Stimulated activated CD4-positive, alpha-beta T cell treated with anti-CD3 and anti-CD28 coated beads, Interleukin-1b, Interleukin-23, amount 100 ng/mL, for 48 hours (primary cell): ENCODE measurements at regions not wholly inside any gene's neighbourhood (a gene's known extent, or its start where the extent isn't known, plus 50 kb on each side); places are given as distances from the start of the nearest gene placed in this dataset.
"Not testable (repeated sequence)": the region's sequence is repeated elsewhere in the genome, so short reads cannot be mapped to it uniquely, and the experiment has no call there.

Experiments used
- DNase-seq: peaks from one replicate; pipeline ENCODE4 v3.0.0-alpha.2; 2020

DNA sequence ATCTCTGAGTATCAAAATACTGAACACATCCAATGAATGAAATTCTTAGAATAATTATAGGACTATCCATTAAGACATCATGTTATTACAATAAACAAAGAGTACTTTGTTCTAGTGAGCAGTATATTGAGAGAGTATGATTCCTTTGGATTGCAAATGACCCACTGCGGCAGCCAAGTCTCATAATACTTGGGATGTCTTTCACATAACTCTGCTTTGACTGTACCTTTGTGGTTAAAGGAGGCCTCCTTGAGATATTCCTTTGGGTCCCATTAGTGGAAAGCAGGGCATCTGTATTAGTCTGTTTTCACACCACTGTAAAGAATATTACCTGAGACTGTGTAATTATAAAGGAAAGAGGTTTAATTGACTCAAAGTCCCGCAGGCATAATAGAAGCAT is 593.8 kb downstream of the TRHDE start:
- DNase-seq = no peak

- DNase-seq = no peak
Observed at GRCh38 chr12:72869024-72869423, 596.9 kb downstream of the TRHDE start.

DNA sequence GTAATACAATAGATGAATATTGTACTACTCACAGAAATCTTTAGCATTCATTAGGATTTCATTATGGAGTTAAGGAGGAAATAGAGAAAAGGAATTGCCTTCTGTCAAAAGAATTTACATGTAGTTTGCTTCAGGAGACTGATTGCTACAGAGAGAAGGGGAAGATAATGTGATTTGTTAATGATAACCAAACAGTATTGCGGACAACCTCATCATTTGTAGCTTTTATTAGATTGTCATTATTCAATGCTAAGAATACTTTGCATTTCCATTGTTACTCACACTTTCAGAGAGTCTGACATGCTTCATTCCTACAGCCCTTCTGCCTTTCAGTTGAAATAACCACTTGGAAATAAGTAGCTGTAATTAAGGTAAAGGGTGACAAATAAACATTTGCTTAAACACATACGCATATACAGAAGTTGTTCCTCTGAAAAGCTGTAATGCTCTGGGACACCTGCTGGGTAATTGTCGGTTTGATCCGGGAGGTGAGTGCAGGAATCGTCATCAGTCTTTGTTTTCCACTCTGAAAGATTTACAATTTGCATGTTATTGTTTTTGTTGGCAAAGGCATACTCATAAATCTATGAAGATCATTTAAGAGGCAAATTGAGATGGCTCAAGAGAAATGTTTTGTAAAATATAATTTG is 600.2 kb downstream of the TRHDE start:
- no peak for DNase-seq

DNA sequence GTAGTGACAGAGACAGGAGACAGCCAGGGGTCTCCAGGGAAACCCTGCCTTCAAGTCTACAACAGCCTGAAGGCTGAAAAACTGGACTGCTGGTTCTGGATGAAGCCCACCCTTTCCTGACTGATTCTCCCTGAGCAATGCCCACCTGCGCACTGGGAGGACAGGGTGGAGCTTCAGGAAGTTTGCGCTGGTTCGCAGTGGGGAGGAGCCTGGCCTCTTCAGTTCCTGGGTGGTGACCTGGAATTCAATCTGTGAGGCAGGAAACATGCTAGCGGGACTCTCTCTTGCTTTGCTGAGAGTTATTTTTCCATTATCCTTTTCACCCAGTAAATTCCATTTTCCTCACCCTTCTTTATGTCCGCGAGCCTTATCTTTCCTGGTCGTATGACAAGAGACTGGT is 600.8 kb downstream of the TRHDE start:
- no peak for DNase-seq

DNA sequence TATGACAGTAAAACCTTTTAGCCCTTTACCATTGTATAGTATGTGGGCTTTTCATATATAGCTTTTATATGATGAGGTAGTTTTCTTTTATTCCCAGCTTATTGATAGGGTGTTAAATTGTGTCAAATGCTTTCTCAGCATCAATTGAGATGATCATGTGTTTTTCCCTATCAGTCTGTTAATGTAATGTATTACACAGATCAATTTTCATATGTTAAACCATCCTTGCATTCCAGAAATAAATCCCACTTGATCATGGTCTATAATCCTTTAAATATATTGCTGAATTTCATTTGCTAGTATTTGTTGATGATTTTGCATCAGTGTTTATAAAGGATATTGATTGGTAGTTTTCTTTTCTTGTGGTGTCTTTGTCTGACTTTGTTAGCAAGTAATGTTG is 603.9 kb downstream of the TRHDE start:
- no peak for DNase-seq

DNA sequence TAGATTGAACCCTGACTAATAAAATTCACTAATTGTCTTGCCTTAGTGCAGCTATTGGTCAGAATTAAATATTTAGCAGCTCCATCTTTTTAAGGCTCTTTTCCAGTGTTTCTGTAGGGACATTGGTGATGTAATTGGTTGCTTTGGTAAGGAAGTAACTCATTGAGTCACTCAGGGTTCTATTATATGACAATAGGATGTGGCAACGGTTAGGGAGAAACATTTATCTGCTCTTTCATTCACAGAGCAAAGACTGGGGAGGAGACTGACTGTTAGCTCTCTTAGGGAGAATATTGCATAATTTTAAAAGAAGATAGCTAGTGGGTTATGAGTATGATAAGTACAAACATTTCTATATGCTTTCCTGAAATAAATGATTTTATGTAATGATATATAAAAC is 616.5 kb downstream of the TRHDE start:
- DNase-seq = no peak

DNA sequence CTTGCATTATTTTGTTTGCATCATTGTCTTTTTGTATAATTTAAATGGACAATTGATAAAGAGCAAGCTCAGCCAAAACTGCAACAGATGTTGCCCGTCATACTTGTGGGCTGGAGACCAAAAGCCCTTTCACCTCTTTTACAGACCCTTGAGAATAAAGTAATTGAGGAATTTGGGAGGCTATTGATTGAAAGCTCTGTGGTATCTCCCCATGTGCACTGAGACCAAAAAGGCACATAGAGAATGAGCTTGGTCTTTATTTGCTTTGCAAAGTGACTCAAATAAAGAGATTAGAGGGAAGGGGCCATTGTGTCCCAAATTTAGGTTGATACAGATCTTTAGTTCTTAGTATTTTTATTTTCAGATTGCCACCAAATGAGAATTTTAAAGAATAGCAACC is 617.6 kb downstream of the TRHDE start:
- DNase-seq = no peak

- DNase-seq = no peak
Observed at GRCh38 chr12:72901685-72902084, 629.5 kb downstream of the TRHDE start.

- DNase-seq = no peak
Observed at GRCh38 chr12:72925716-72926115, 653.5 kb downstream of the TRHDE start.

DNA sequence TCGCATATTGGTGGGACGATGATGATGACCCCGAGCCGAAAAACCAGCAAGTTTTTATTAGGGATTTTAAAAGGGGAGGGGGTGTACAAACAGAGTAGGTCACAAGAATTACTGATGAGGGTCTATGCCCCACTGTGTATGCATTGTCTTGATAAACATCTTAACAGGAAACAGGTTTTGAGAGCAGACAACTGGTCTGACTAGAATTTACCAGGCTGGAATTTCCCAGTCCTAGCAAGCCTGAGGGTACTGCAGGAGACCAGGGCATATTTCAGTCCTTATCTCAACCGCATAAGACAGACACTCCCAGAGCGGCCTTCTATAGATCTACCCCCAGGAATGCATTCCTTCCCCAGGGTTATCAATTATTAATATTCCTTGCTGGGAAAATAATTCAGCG is 659.7 kb downstream of the TRHDE start:
- DNase-seq = not testable (repeated sequence)

GRCh38 chr12:72937486-72937885 is 665.3 kb downstream of the TRHDE start:
- no peak for DNase-seq

DNA sequence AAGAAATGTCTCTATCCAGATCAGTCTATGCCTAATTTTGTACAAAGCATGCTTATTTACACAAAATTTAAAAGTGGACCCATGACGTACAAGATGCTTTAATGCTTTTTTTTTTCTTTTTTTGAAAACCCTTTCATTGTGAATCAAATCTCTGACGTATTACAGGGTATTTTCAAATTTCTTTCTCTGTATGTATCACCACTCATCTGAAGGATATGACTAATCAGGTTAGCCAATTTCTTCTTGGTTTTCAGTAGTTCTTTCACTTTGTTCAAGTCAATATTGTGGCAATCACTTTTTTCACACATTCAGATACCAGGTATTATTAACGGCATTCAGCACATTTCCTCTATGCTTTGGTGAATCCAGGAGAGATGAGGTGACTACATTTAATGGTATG is 685.3 kb downstream of the TRHDE start:
- DNase-seq = no peak

GRCh38 chr12:72966684-72967083 is 694.5 kb downstream of the TRHDE start:
- no peak for DNase-seq

- DNase-seq = no peak
Observed at GRCh38 chr12:72974954-72975555, 702.9 kb downstream of the TRHDE start.

DNA sequence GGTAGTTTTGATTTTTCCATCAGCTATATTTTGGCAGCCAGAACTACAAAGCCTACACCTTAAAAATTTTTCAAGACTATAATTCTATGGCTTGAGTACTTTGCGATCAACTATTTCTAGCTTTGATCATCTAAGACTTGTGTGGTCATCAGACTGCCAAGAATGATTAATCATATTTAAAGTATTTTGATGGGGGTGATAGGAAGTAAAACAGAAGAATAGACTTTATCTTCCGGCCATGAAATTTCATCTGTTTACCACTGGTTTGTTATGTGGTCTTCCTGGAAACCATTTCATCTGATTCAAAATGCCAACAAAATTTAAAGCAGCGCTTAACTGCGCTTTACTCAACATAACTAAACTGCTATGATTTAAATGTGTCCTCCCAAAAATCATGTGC is 706.8 kb downstream of the TRHDE start:
- DNase-seq = no peak

GRCh38 chr12:72982356-72982755 is 710.2 kb downstream of the TRHDE start:
- DNase-seq = no peak

DNA sequence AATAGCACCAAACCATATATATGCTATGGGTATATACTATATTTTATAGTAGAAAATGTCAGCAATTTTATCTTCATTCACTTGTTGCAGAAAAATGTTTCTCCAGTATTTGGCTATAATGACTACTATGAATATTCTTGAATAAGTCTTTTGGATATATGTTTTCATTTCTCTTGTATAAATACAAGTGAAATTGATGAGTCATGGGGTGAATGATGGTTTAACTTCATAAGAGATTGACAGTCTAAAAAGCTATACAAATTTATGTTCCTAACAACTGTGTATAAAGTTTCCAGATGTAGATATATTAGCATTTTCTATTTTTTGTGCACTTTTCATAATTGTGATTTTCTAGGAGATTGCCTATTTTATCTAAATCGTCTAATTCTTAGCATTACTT is 714.8 kb downstream of the TRHDE start:
- no peak for DNase-seq

DNA sequence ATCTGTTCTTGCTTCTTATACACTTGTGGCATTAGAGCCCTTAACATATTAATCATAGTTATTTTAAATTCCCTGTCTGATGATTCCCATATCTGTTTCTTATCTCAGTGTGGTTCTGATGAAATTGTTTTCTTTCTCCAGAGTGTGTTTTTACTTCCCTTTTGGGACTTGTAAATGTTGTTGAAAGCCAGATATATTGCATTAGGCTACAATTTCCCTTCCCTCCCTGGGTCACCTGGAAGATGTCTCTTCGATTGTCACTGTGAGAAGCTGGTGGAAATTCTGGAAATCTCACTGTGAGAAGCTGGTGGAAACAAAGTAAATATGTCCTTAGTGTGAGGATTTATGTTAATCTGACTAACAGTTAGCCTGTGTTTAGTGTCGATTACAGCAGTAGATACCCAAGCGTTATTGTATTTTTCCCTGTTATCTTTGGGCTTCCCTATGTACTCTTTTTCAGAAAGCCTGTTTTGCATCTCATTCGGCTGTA is 717.3 kb downstream of the TRHDE start:
- no peak for DNase-seq

- not testable (repeated sequence) for DNase-seq
Observed at GRCh38 chr12:72995029-72995428, 722.9 kb downstream of the TRHDE start.

- no peak for DNase-seq
Observed at GRCh38 chr12:72995616-72996015, 723.4 kb downstream of the TRHDE start.

GRCh38 chr12:73001806-73002205 is 729.6 kb downstream of the TRHDE start:
- not testable (repeated sequence) for DNase-seq

DNA sequence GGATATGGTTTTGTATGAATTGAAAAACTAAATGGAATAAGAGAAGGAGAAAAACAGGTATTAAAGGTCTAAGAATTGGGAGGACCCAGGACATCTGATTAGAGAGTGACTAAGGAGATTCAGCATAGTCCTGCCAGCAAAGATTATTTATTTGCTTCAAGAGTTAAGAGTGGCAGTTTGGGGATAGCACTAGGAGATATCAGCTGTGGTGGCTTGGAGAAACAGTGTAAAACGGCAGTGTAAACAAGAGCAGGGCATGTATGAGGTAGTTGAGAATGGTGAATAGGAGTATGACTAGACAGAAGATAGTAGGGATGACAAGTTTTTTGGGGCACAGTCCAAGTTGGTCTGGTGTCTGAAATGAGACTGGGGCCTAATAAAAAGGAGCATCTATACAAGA is 730.3 kb downstream of the TRHDE start:
- DNase-seq = not testable (repeated sequence)

GRCh38 chr12:73009138-73009834 is 737.1 kb downstream of the TRHDE start:
- DNase-seq = not testable (repeated sequence)

GRCh38 chr12:73017981-73018380 is 745.8 kb downstream of the TRHDE start:
- no peak for DNase-seq
